ENCODE measurements at regions not wholly inside any gene's neighbourhood (a gene's known extent, or its start where the extent isn't known, plus 50 kb on each side); places are given as distances from the start of the nearest gene placed in this dataset.
"Not testable (repeated sequence)": the region's sequence is repeated elsewhere in the genome, so short reads cannot be mapped to it uniquely, and the experiment has no call there.

- no peak for DNase-seq
- ATAC-seq = no peak
Observed at GRCh38 chr18:47679864-47680263, 250.6 kb downstream of the SMAD2 start.

DNA sequence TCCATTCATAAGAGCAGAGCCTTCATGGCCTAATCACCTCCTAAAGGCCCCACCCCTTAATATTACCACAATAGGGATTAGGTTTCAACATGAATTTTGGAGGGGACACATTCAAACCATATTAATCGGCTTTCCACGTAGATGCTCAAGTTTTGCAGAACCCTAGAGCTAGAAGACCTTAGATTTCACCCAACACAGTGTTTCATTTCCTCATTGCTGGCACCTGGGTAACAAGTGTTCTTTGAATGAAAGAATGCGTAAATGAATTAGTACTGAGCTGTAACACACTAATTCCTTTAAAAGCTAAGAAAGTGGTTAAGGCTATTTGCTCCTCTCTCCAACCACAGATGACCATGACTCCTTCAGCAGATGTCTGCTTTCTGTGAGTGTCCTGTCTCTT, 252.5 kb downstream of the SMAD2 start:
- DNase-seq (no peak), ATAC-seq (no peak)

DNA sequence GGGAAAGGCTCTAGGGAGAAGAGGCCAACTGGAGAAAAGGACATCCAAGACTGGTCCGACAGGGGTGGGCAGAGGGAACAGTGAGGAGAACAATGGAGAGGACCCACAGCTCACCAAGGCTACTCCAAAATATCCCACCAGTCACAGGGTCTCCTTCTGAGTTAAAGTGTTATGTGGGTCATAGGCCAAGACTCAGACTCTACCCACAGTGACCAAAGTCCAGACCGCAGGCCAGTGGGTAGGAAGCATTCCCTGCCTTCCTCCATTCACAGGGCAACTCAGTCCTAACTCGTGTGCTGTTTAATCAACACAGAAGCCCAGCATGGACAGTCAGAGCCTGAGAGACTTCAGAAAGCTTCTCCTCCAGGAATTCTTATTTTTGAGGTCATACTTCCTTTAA, 260.6 kb downstream of the SMAD2 start:
- DNase-seq = no peak
- no peak for ATAC-seq

GRCh38 chr18:47658498-47658897, 272.0 kb downstream of the SMAD2 start:
- ATAC-seq = no peak
- no peak for DNase-seq

DNA sequence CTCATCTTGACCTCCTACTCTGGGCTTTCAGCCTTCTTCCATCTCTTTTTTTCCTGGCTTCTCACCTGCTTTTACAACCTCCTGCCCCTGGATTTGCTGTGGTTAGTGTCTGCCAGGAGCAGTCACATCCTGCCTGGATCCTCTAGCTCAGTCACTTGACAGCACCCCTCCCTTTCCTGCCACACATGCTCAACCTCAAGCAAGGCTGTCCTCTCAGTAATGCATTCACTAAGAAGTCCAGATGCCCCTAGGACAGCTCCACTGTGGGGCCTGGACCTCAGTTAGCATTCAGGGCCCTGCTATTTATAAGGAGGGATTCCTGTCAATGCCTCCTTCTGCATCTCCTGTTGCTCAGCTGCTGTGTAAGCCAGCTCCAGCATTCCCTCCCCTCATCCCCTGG, 275.5 kb downstream of the SMAD2 start:
- ATAC-seq (no peak), DNase-seq (no peak)

DNA sequence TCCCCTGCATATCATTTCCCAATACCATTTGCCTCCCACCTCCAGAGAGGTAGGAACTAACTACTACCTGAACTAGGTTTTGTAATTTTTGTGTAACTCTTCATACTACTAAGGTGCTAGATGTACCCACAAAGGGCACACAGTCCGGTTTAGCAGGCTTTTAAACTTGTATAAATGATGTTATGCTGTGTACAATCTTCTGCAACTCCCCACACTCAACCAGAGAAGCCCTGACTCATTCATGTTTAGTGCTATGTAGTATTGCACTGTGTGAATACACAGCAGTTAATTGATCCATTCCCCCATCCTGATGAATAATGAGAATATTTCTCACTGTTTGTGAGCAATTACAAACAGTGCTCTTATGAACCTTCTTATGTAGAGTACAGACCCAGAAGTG, 285.6 kb downstream of the SMAD2 start:
- ATAC-seq = no peak
- no peak for DNase-seq

GRCh38 chr18:47637551-47637950, 292.9 kb downstream of the SMAD2 start:
- not testable (repeated sequence) for DNase-seq, ATAC-seq

- ATAC-seq (no peak), DNase-seq (no peak)
Observed at GRCh38 chr18:47635416-47635815, 295.0 kb downstream of the SMAD2 start.

DNA sequence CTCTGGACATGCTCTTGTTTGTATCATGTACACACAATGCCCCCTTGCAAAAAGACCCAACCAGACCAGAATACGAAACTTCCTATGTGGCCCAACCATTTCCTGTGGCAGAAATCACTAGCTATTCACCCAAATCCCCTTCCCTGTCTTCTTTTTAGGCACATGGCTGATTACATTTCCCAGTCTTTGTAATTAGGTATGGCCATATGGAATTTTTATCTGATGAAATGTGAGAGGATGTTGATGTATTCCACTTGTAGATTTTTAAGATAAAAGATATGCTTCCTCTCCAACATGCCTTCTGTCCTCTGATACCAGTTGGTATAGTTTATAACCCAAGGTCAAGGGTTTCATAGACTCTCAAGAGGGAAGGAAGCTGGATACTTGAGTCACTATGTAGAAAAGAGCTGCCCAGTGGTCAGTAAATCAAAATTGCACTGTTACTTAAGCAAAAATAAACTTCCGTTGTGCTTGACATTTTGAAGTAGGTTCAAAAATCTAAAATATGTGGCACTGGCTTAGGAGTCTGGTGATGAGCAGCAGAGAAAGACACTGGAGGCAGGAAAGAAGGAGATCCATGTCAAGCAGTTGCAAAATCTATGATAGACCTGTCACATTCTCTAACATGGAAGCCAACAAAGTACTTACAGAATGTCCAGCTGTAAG, 297.4 kb downstream of the SMAD2 start:
- no peak for ATAC-seq
- no peak for DNase-seq

GRCh38 chr18:47628893-47629292, 301.6 kb downstream of the SMAD2 start:
- no peak for ATAC-seq
- no peak for DNase-seq

- no peak for ATAC-seq
Observed at GRCh38 chr18:47628240-47628781, 302.1 kb downstream of the SMAD2 start.

DNA sequence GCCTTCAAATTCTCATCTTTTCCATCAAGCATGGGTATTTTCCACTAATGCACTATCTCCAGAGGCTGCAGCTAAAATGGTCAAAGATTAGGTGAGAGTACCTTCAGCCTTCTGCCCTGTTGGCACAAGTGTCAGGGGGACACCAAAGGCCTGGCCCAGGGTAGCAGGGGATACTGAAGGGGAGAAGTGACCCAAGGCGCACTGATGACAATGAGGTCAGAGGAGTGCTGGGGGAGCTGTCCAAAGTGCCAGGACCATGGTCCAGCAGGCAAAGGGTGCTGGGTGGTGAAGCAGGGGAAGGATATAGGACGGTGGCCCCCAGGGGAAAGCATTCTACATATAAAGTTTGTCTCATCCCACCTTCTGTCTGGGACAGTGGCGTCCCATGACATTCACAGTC, 303.4 kb downstream of the SMAD2 start:
- ATAC-seq = no peak
- DNase-seq = no peak

More at GRCh38 chr18:47628240-47628781, 302.1 kb downstream of the SMAD2 start:
- no peak for DNase-seq

- no peak for ATAC-seq
- DNase-seq = no peak
Observed at GRCh38 chr18:47619771-47620448, 310.5 kb downstream of the SMAD2 start.

DNA sequence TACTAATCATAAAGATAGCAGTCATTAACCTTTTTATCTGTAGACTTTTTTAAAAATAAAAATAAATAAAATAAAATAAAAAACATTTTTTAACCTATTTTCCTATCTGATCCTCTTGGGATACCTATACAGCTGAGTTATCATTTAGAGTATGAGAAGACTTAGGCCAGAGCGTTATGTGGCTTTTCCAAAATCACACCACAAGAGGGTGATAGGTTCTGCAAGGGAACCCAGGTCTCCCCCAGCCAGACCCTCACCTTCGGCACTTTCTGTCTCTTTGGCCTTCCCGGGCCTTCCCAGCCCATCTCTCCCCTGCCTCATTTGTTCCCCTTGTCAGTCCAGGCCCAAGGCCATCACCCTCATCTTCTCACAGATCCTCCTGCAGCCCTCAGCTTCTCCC, 311.7 kb downstream of the SMAD2 start:
- ATAC-seq (no peak), DNase-seq (no peak)

DNA sequence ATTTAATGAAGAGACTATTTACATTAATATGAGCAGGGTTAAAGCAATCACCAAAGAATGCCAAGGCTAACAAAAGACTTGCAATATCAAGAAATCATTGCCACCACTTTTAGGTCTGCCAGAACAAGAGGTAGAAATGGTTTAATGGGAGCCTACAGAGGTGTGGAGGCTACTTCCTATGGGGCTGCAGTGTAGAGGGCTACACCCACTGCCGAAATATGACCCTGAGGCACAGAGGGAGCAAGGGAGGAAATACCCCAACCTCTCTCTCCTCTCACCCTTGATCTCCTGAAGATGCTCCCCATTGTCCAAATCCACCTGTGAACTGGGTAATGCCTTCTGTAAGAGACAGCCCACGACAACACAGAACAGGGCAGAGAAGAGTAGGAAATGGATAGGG, 315.4 kb downstream of the SMAD2 start:
- no peak for ATAC-seq
- DNase-seq = no peak

DNA sequence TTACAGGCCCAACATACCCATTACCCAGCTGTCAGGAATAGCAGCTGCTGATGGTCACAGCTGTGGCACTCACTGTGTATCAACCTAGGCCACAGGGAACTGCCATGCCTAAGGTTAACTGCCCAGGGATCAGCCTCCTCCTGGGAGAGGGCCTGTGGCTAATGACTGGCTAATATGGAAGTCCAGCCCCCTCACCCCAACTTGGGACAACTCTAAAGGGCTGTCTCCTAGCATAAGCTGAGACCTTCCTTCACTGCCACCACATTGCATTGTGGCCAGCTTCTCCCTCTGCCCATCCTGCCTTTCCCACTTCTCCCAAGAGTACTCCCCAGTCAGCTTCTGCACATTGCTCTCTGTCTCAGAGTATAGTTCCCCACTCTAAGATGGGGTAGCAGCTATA, 316.5 kb downstream of the SMAD2 start:
- DNase-seq (no peak), ATAC-seq (no peak)

- DNase-seq (no peak), ATAC-seq (no peak)
Observed at GRCh38 chr18:47611649-47612048, 318.8 kb downstream of the SMAD2 start.

- DNase-seq (no peak), ATAC-seq (no peak)
Observed at GRCh38 chr18:47606526-47606925, 323.9 kb downstream of the SMAD2 start.

DNA sequence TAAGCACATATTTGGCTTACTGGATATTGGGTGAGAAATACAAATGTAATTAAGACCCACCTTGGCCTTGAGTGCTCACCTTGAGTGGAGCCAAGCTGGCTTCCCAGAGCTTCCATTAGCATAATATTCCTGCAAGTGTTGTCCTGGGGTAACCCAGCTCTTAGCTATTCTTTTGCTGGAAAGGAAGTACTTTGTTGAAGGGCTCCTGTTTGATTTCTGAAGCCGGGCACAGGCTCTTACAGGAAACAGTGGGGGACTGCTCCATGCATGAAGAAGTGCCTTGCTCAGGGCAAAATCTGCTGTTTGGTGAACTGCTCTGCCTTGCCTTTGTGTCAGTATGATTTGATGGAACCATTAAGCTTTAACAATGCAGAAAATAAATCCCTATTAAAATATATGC, 325.4 kb downstream of the SMAD2 start:
- ATAC-seq = no peak

DNA sequence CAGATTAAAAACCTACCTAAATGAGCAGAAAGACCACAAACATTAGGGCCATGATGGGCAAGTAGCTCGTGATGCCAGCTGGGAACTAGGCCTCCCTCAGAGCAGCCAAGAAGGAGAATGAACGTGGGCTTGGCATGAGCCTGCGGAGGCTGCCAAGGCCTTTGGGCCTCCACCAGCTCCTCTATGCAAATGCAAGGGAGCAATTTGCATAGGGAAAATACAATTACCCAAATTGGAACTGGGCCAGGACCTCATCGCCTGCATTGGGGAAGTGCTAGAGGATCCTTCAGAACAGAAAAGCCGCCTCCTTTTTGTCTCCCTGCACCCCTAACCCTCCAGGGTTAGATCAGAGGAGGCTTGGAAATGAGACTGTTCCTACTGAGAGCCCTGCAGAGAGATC, 326.4 kb downstream of the SMAD2 start:
- DNase-seq (no peak), ATAC-seq (no peak)

More for the DNA sequence above, 325.4 kb downstream of the SMAD2 start:
- no peak for DNase-seq

DNA sequence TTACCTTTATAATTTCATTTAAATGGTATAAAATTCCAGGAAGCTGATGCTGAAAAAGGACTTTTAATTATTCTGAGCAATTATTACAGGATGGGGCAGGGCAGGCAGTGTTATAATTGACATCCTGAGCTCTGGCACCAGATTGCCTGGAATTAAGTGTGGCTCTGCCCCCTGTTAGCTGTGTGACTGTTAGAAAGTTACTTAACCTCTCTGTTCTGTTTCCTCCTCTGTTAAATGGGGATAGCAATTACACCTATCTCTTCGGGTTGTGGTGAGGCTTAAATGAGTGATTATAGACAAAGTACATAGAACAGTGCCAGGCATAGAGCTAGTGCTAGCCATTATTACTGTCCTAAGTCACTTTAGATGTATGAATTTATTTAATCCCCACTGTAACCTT, 327.3 kb downstream of the SMAD2 start:
- ATAC-seq (no peak), DNase-seq (no peak)

GRCh38 chr18:47602273-47602897, 328.1 kb downstream of the SMAD2 start:
- ATAC-seq = no peak

DNA sequence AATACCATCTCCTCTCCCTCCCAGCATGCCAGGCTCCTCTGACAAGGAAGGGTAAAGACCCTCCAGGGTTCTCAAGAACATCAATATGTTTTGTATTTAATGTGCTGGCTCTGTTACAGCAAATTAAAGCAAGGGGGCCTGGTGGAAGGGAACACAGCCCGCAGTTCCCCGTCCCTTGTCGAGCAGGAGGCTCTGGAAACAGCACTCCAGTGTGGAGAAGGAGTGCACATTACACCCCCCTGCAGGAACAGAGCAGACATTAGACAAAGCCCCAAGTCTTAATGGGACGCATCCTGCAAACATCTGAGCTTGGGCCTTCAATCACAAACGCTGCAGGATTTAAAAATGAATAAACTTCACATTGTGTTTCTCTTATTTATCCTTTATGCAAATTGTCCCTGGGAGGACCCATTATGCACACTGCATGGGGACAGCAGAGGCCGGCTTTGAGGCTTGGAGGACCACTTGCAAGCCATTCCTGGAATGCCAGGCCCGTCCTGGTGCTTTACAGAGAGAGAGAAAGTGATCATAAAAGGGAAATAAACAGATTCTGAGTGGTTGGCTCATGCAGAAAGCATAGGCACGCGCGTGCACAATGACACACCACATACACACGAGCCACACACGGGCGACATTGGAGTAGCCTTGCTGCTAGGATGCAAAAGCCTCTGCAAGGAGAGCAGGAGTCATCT, 328.7 kb downstream of the SMAD2 start:
- ATAC-seq (no peak), DNase-seq (no peak)

More at GRCh38 chr18:47602273-47602897, 328.1 kb downstream of the SMAD2 start:
- no peak for DNase-seq

All from stimulated activated naive CD8-positive, alpha-beta T cell treated with anti-CD3 and anti-CD28 coated beads, Interleukin-15, Interleukin-2, amounts not matched to agents 100 U/mL and 50 U/mL, for 24 hours (primary cell).